Activated CD8-positive, alpha-beta T cell treated with anti-CD3 and anti-CD28 coated beads for 36 hours (primary cell): ENCODE measurements at regions not wholly inside any gene's neighbourhood (a gene's known extent, or its start where the extent isn't known, plus 50 kb on each side); places are given as distances from the start of the nearest gene placed in this dataset.

ENCODE experiments used
- ATAC-seq: fragments of 200-7000 bp; cut with Tn5 transposase; one replicate; pipeline ENCODE4 v1.10.0; 2021; ENCODE audit warnings: mild to moderate bottlenecking, moderate library complexity
- CTCF ChIA-PET: fragments of 350-600 bp; sonication (Branson Sonifier 250); formaldehyde crosslinking; loops from one replicate; lab custom pipeline; 2021; ENCODE audit warnings: antibody characterized with exemption; lab: Charles Lee
- POLR2A ChIA-PET: fragments of 350-600 bp; sonication (Branson Sonifier 250); formaldehyde crosslinking; loops from one replicate; lab custom pipeline; 2021; ENCODE audit warnings: antibody characterized with exemption; lab: Charles Lee
- DNase-seq: peaks from one replicate; pipeline ENCODE4 v3.0.0-alpha.2; 2020
- H3K27ac Mint-ChIP-seq: one replicate; pipeline ENCODE4 v1.8.0; 2021; ENCODE audit warnings: mild to moderate bottlenecking, mixed read lengths
- H3K27me3 Mint-ChIP-seq: one replicate; pipeline ENCODE4 v1.8.0; 2021; ENCODE audit warnings: mixed read lengths
- H3K36me3 Mint-ChIP-seq: one replicate; pipeline ENCODE4 v1.8.0; 2021; ENCODE audit warnings: low read depth, mixed read lengths
- H3K4me1 Mint-ChIP-seq: one replicate; pipeline ENCODE4 v1.8.0; 2021; ENCODE audit warnings: low read depth, mixed read lengths
- H3K4me3 Mint-ChIP-seq: one replicate; pipeline ENCODE4 v1.8.0; 2021; ENCODE audit warnings: mild to moderate bottlenecking, moderate library complexity, mixed read lengths
- H3K9me3 Mint-ChIP-seq: one replicate; pipeline ENCODE4 v1.8.0; 2021; ENCODE audit warnings: mixed read lengths
- intact Hi-C: fragments of 100-400 bp; cut with micrococcal nuclease; formaldehyde crosslinking; loops from one replicate; pipeline ENCODE4 v1.10.0; 2022
- TF ChIP-seq, protein P1 (sequence below): fragments of 200-600 bp; IDR thresholded peaks from one replicate; pipeline ENCODE4 v1.8.0; 2022; ENCODE audit warnings: antibody characterized with exemption, mild to moderate bottlenecking

DNA sequence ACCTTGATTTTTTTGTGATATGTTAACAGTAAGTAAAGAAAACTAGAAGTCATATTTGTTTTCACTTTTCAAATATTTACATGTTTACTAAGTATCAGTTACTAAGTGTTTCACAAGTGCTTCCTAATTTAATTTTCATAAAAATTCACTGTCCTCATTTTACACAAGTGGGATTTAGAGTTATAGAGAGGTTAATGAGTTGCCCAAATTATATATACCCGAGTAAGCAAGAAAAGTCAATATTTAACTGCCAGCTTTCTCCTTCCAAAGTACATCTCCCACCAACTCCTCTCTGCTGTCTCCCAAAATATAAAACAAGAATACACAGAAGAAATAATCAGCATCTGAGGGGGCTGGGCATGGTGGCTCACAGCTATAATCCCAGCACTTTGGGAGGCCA, 896.7 kb upstream of the ANO3 start:
- Mint-ChIP-seq H3K27me3 (no peaks in the 10 kb centered on the region), H3K9me3 (peaks cover 6% of the 10 kb centered on the region), H3K27ac (no peak overlapping the region), H3K4me1 (no peaks in the 10 kb centered on the region), H3K4me3 (no peak overlapping the region), H3K36me3 (no peaks in the 10 kb centered on the region)
- DNase-seq (no peak), ATAC-seq (no peak)
- intact Hi-C loops = no loop called here
- TF ChIP-seq, protein P1, sequence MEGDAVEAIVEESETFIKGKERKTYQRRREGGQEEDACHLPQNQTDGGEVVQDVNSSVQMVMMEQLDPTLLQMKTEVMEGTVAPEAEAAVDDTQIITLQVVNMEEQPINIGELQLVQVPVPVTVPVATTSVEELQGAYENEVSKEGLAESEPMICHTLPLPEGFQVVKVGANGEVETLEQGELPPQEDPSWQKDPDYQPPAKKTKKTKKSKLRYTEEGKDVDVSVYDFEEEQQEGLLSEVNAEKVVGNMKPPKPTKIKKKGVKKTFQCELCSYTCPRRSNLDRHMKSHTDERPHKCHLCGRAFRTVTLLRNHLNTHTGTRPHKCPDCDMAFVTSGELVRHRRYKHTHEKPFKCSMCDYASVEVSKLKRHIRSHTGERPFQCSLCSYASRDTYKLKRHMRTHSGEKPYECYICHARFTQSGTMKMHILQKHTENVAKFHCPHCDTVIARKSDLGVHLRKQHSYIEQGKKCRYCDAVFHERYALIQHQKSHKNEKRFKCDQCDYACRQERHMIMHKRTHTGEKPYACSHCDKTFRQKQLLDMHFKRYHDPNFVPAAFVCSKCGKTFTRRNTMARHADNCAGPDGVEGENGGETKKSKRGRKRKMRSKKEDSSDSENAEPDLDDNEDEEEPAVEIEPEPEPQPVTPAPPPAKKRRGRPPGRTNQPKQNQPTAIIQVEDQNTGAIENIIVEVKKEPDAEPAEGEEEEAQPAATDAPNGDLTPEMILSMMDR = no peak
- ChIA-PET POLR2A (no interaction called here), CTCF (no interaction called here)

DNA sequence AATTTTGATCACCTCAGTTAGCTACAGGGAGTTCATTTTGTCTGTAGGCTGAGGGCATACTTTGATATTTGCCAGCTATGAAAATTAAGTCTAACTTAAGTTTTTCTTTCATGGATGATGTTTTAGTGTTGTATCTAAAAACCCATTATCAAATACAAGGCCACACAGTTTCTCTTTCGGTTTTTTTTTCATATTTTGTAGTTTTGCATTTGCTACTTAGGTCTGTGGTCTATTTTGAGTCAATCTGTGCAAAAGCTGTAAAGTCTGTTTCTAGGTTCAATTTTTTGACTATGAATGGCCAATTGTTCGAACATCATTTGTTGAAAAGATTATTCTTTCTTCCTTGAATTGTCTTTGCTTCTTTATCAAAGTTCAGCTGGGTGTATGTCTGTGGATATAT, 895.6 kb upstream of the ANO3 start:
- POLR2A ChIA-PET = no interaction called here
- TF ChIP-seq, protein P1 = no peak
- H3K36me3 Mint-ChIP-seq = no peaks in the 10 kb centered on the region
- no peak for DNase-seq
- H3K9me3 Mint-ChIP-seq = peaks cover 6% of the 10 kb centered on the region
- H3K27me3 Mint-ChIP-seq = no peaks in the 10 kb centered on the region
- H3K4me1 Mint-ChIP-seq = no peaks in the 10 kb centered on the region
- H3K4me3 Mint-ChIP-seq = no peak overlapping the region
- no peak overlapping the region for H3K27ac Mint-ChIP-seq
- CTCF ChIA-PET = no interaction called here
- intact Hi-C loops = no loop called here
- no peak for ATAC-seq

DNA sequence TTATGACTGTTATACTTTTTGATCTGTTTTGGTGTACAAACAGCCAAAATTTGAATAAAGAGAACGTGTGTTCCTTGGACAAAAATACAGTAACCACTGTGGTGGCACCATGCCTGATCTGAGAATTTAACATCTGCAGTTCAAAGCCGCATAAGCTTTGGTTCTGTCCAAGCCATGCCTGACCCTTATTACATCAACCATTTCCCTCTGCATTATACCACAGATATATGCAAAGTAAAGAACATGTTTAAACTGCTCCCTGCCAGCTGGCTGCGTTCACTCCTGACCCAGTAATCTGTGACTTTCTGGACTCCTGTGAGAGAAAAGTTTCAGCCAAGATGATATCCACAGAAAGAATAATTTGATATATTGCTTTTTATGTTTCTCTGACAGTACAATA, 890.5 kb upstream of the ANO3 start:
- Mint-ChIP-seq H3K4me1 (no peaks in the 10 kb centered on the region), H3K27me3 (no peaks in the 10 kb centered on the region), H3K27ac (no peak overlapping the region), H3K36me3 (no peaks in the 10 kb centered on the region), H3K9me3 (peaks cover 14% of the 10 kb centered on the region), H3K4me3 (no peak overlapping the region)
- TF ChIP-seq, protein P1 = no peak
- POLR2A ChIA-PET = no interaction called here
- CTCF ChIA-PET = no interaction called here
- ATAC-seq = no peak
- intact Hi-C loops = no loop called here
- no peak for DNase-seq

DNA sequence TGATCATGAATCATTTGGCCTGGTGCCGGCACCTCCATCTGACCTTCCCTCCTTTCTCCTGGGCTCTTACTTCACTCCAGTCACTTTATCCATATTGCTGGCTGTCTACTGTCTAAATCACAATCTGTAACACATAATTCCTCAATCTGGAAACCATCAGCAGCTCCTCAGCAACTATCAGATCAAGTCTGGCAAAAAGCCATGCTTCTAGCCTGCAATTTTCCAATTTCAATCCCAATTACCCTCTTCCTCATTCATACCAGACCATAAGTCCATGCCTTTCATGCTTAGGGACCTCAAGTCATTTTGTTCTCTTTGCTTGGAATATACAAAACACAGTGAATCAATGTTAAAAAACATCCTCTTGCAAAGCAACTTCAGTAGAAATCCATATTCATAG, 882.8 kb upstream of the ANO3 start:
- H3K27me3 Mint-ChIP-seq = no peaks in the 10 kb centered on the region
- ChIA-PET CTCF (no interaction called here), POLR2A (no interaction called here)
- peaks cover 16% of the 10 kb centered on the region for H3K9me3 Mint-ChIP-seq
- DNase-seq (no peak), ATAC-seq (no peak)
- no peaks in the 10 kb centered on the region for H3K4me1 Mint-ChIP-seq
- no peaks in the 10 kb centered on the region for H3K36me3 Mint-ChIP-seq
- H3K4me3 Mint-ChIP-seq = no peak overlapping the region
- H3K27ac Mint-ChIP-seq = no peak overlapping the region
- intact Hi-C loops = no loop called here
- TF ChIP-seq, protein P1 = no peak

DNA sequence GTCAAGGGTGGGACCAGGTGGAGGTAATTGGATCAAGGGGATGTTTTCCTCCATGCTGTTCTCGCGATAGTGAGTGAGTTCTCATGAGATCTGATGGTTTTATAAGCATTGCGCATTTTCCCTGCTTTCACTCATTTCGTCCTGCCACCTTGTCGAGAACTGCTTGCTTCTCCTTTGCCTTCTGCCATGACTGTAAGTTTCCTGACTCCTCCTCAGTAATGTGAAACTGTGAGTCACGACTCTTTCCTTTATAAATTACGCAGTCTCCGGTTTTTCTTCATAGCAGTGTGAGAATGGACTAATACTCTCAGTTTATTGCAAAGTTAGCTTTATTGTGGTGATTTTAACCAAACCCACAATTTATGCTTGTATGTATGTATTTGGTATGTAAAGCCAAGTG, 878.5 kb upstream of the ANO3 start:
- ATAC-seq (no peak), DNase-seq (no peak)
- H3K36me3 Mint-ChIP-seq = no peaks in the 10 kb centered on the region
- H3K9me3 Mint-ChIP-seq = peaks cover 12% of the 10 kb centered on the region
- intact Hi-C loops = no loop called here
- CTCF ChIA-PET = no interaction called here
- H3K4me1 Mint-ChIP-seq = no peaks in the 10 kb centered on the region
- H3K27ac Mint-ChIP-seq = no peak overlapping the region
- POLR2A ChIA-PET = no interaction called here
- TF ChIP-seq, protein P1 = no peak
- no peaks in the 10 kb centered on the region for H3K27me3 Mint-ChIP-seq
- no peak overlapping the region for H3K4me3 Mint-ChIP-seq
